D721Med (cell line): ENCODE measurements at regions not wholly inside any gene's neighbourhood (a gene's known extent, or its start where the extent isn't known, plus 50 kb on each side); places are given as distances from the start of the nearest gene placed in this dataset.

Experiments
- DNase-seq: peaks from one replicate; pipeline ENCODE4 v3.0.0; 2011; ENCODE audit warnings: low spot score; ENCODE audit not compliant: insufficient read length
- FAIRE-seq: peaks from 2 replicates; lab custom pipeline; 2011; peaks lifted over from hg19 to GRCh38; lab: Jason Lieb, UNC
- TF ChIP-seq, protein P1 (sequence below): IDR thresholded peaks from 2 replicates; pipeline ENCODE4 v1.5.1; 2012; ENCODE audit warnings: mild to moderate bottlenecking, control low read depth; ENCODE audit not compliant: insufficient read depth; ENCODE audit errors: missing control alignments

DNA sequence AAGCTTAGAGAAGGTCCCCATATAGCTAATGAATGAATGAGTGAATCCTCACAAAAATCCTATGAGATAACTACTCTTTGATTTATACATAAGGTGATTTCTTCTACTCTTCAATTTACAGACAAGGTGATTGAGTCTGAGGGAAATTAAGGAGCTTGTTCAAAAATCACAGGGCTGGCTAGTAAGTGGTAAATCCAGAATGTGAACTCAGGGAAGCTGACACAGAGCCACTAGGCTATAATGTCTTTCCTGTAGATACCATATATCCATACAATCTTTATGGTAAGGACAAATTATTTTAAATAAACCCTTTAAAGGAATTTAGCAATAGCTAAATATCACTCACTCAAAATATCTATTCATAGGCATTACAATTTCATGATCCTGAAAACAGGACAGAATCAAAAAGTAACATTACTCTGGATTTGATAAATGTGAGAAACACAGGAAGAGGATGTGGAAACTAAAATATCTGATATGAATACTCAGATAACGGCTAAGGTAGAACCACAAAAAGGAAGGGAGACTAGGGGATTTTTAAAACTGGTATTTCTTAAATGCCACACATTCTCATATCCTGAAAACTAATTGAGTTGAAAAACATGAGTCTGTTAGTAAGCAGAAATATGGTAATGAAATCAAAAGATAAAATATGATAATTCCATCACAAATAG lies 108.2 kb downstream of the NBPF12 start:
- TF ChIP-seq, protein P1, sequence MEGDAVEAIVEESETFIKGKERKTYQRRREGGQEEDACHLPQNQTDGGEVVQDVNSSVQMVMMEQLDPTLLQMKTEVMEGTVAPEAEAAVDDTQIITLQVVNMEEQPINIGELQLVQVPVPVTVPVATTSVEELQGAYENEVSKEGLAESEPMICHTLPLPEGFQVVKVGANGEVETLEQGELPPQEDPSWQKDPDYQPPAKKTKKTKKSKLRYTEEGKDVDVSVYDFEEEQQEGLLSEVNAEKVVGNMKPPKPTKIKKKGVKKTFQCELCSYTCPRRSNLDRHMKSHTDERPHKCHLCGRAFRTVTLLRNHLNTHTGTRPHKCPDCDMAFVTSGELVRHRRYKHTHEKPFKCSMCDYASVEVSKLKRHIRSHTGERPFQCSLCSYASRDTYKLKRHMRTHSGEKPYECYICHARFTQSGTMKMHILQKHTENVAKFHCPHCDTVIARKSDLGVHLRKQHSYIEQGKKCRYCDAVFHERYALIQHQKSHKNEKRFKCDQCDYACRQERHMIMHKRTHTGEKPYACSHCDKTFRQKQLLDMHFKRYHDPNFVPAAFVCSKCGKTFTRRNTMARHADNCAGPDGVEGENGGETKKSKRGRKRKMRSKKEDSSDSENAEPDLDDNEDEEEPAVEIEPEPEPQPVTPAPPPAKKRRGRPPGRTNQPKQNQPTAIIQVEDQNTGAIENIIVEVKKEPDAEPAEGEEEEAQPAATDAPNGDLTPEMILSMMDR = no peak
- DNase-seq = no peak
- peak; percentile 88 for FAIRE-seq
